SU-DHL-6 (cell line): ENCODE measurements at regions not wholly inside any gene's neighbourhood (a gene's known extent, or its start where the extent isn't known, plus 50 kb on each side); places are given as distances from the start of the nearest gene placed in this dataset.

ENCODE experiments used
- CTCF ChIP-seq: fragments of 200-600 bp; sonication (generic); IDR thresholded peaks from one replicate; pipeline ENCODE4 v1.5.1; 2017; ENCODE audit warnings: antibody characterized with exemption, mild to moderate bottlenecking, low read length, moderate library complexity; ENCODE audit not compliant: insufficient read depth, poor library complexity, severe bottlenecking
- EZH2phosphoT487 ChIP-seq: fragments of 200-600 bp; sonication (generic), shearing (Covaris generic); conservative IDR thresholded peaks from 2 replicates; pipeline ENCODE4 v1.6.1; 2018; ENCODE audit warnings: mild to moderate bottlenecking, antibody characterized with exemption, low read length, moderate library complexity, mixed read lengths

GRCh38 chr4:145308598-145308997 is 128.2 kb upstream of the OTUD4 start:
- TF ChIP-seq CTCF (no peak), EZH2phosphoT487 (no peak)
